HepG2 (cell line): ENCODE measurements at regions not wholly inside any gene's neighbourhood (a gene's known extent, or its start where the extent isn't known, plus 50 kb on each side); places are given as distances from the start of the nearest gene placed in this dataset.

Experiments used
- ATAC-seq: fragments of 200-7000 bp; cut with Tn5 transposase; 3 replicates; pipeline ENCODE4 v1.9.1; 2020; ENCODE audit warnings: mild to moderate bottlenecking, moderate library complexity
- BruUV-seq: library from RNA; stranded (reverse); fragments of 400-500 nt; replicated peaks from 2 replicates; lab custom pipeline; 2021; lab: Mats Ljungman, UMichigan
- CTCF ChIA-PET: fragments of 300-600 bp; formaldehyde crosslinking; extraction: SDS; loops from one replicate; lab custom pipeline; 2021; ENCODE audit warnings: low total read pairs, inconsistent platforms, low intra/inter-chr PET ratio; lab: Yijun Ruan, JAX
- POLR2A ChIA-PET: fragments of 350-600 bp; sonication (Branson Sonifier 250); formaldehyde crosslinking; loops from one replicate; lab custom pipeline; 2020; ENCODE audit warnings: antibody characterized with exemption, inconsistent platforms; lab: Yijun Ruan, JAX
- DNase-seq: peaks from one replicate; pipeline ENCODE4 v3.0.0-alpha.2; 2015; ENCODE audit warnings: low spot score
- FAIRE-seq: peaks from 3 replicates; lab custom pipeline; 2011; peaks lifted over from hg19 to GRCh38; lab: Jason Lieb, UNC
- H2AFZ ChIP-seq: one replicate; pipeline ENCODE4 v1.6.1; 2011; ENCODE audit warnings: low read length, inconsistent platforms
- H3K27ac ChIP-seq: fragments of 300-600 bp; 3 replicates; pipeline ENCODE4 v1.8.0; 2011; ENCODE audit warnings: mixed run types, mild to moderate bottlenecking, mixed read lengths, low read length, inconsistent platforms; ENCODE audit not compliant: insufficient read depth; ENCODE audit errors: extremely low read length
- H3K27me3 ChIP-seq, 2 experiments: fragments of 200-600 bp in 1 of 2; 2 replicates in 1 of 2; 3 replicates in 1 of 2; pipeline versions ENCODE4 v1.6.0 to v1.8.0; 2011; ENCODE audit warnings: low read length in 2 of 2, mild to moderate bottlenecking in 2 of 2, moderate library complexity in 2 of 2, inconsistent platforms in 1 of 2; ENCODE audit not compliant: insufficient read depth in 2 of 2, control insufficient read depth in 1 of 2
- H3K36me3 ChIP-seq, 2 experiments: fragments of 200-600 bp in 1 of 2; replicated peaks in 1 of 2; 2 replicates in 1 of 2; 3 replicates in 1 of 2; pipeline versions ENCODE4 v1.5.1 to v1.8.0; 2011; ENCODE audit warnings: low read length in 2 of 2, inconsistent platforms in 1 of 2; ENCODE audit not compliant: insufficient read depth in 2 of 2, control insufficient read depth in 1 of 2
- H3K4me1 ChIP-seq: 2 replicates; pipeline ENCODE4 v1.5.1; 2012; ENCODE audit warnings: low read length, inconsistent platforms; ENCODE audit not compliant: insufficient read depth
- H3K4me2 ChIP-seq: 2 replicates; pipeline ENCODE4 v1.6.0; 2011; ENCODE audit warnings: low read depth, low read length, inconsistent platforms
- H3K4me3 ChIP-seq, 3 experiments: fragments of 200-600 bp in 1 of 3; sonication (generic), shearing (Covaris generic) in 1 of 3; replicated peaks in 1 of 3; 2 replicates each; pipeline ENCODE4 v1.5.1; 2011 to 2016; ENCODE audit warnings: low read length in 3 of 3, inconsistent platforms in 2 of 3, low read depth in 2 of 3, mild to moderate bottlenecking in 2 of 3, control low read depth in 1 of 3, mixed read lengths in 1 of 3; ENCODE audit not compliant: insufficient read depth in 1 of 3
- H3K79me2 ChIP-seq: one replicate; pipeline ENCODE4 v1.6.1; 2011; ENCODE audit warnings: low read length, inconsistent platforms; ENCODE audit not compliant: insufficient read depth
- H3K9ac ChIP-seq: 2 replicates; pipeline ENCODE4 v1.6.0; 2011; ENCODE audit warnings: mild to moderate bottlenecking, low read depth, low read length, inconsistent platforms; ENCODE audit not compliant: insufficient read depth
- H3K9me3 ChIP-seq: 2 replicates; pipeline ENCODE4 v1.5.1; 2012; ENCODE audit warnings: mild to moderate bottlenecking, low read length
- H4K20me1 ChIP-seq: 2 replicates; pipeline ENCODE4 v1.6.0; 2011; ENCODE audit warnings: inconsistent platforms, mild to moderate bottlenecking, low read length, moderate library complexity; ENCODE audit not compliant: insufficient read depth
- FOXM1 ChIP-seq: sonication (generic); formaldehyde crosslinking; IDR thresholded peaks from 2 replicates; pipeline ENCODE4 v1.5.0; 2020; ENCODE audit warnings: missing genetic modification reagents
- HNF4A ChIP-seq: sonication (generic); formaldehyde crosslinking; IDR thresholded peaks from 2 replicates; pipeline ENCODE4 v1.4.0; 2020; ENCODE audit warnings: missing genetic modification reagents
- MLLT10 ChIP-seq: sonication (generic); formaldehyde crosslinking; IDR thresholded peaks from 2 replicates; pipeline ENCODE4 v1.4.0; 2020; ENCODE audit warnings: missing genetic modification reagents
- MXD4 ChIP-seq: IDR thresholded peaks from 2 replicates; pipeline ENCODE4 v1.6.1; 2016; ENCODE audit warnings: mild to moderate bottlenecking, missing biosample characterization, missing genetic modification reagents
- SMAD1 ChIP-seq: sonication (generic); formaldehyde crosslinking; IDR thresholded peaks from 2 replicates; pipeline ENCODE4 v1.4.0; 2020; ENCODE audit warnings: missing genetic modification reagents, low read depth, mild to moderate bottlenecking, borderline replicate concordance
- SMARCC2 ChIP-seq: fragments of 450-650 bp; IDR thresholded peaks from 2 replicates; pipeline ENCODE4 v1.6.1; 2017; ENCODE audit warnings: antibody characterized with exemption, mild to moderate bottlenecking
- TAF1 ChIP-seq: sonication (generic); formaldehyde crosslinking; IDR thresholded peaks from 2 replicates; pipeline ENCODE4 v1.4.0; 2020; ENCODE audit warnings: missing genetic modification reagents
- ZNF121 ChIP-seq: sonication (generic); formaldehyde crosslinking; IDR thresholded peaks from 2 replicates; pipeline ENCODE4 v1.5.0; 2020; ENCODE audit warnings: mild to moderate bottlenecking, missing genetic modification reagents
- ZNF547 ChIP-seq: sonication (generic); formaldehyde crosslinking; IDR thresholded peaks from 2 replicates; pipeline ENCODE4 v1.5.1; 2020; ENCODE audit warnings: mild to moderate bottlenecking, missing genetic modification reagents
- WGBS: methylation state at CpG from one replicate; pipeline ENCODE4 v1.1.6; 2017; ENCODE audit warnings: low lambda C conversion rate; 5-methylcytosine and 5-hydroxymethylcytosine counted together
- in situ Hi-C: cut with HindIII; loops from 2 replicates; pipeline ENCODE4 v1.10.0; 2017; ENCODE audit warnings: low pct_unique_long_range_greater_than_20kb; ENCODE audit not compliant: extremely low pct_ligation_motif_present
- intact Hi-C: fragments of 100-400 bp; cut with micrococcal nuclease; formaldehyde crosslinking; loops from one replicate; pipeline ENCODE4 v1.10.0; 2022; ENCODE audit not compliant: unreplicated experiment
- TF ChIP-seq, protein P1 (sequence below): sonication (generic); formaldehyde crosslinking; IDR thresholded peaks from 2 replicates; pipeline ENCODE4 v1.8.1; 2023; ENCODE audit warnings: mild to moderate bottlenecking, missing genetic modification reagents

DNA sequence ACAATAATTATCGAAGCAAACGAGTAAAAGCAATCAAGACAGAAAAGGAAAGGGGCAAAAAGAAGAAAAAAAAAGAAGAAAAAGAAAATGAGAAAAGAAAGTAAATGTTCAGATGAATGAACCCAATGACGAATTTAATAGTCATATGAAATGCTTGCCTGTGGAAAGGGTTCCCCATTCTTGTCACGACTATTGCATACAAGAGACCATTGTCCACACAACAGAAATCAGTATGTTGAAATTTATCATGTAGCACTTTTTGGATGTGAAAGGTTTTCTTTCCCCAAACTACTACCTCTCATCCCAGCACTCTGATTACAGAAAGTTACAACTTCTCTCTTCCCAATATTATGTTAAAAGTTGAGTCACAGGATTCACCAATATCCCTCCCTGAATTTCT lies 162.4 kb downstream of the ZDHHC21 start:
- H2AFZ ChIP-seq, result no peak overlapping the region
- H3K4me1 ChIP-seq, result peaks cover 27% of the 10 kb centered on the region
- BruUV-seq, result no TSS peak
- in situ Hi-C loops, result no loop called here
- H3K27me3 ChIP-seq, result 0 out of 5 replicates have a peak, but pooled peaks cover 0 to 5% of the 10 kb centered on the region in 2 experiments
- TF ChIP-seq MXD4 (CRISPR knock-in tag) (no peak), ZNF121 (no peak), FOXM1 (CRISPR knock-in tag) (no peak), HNF4A (CRISPR knock-in tag) (no peak), SMAD1 (no peak), SMARCC2 (no peak), TAF1 (CRISPR knock-in tag) (no peak), ZNF547 (CRISPR knock-in tag) (no peak)
- TF ChIP-seq, protein P1, sequence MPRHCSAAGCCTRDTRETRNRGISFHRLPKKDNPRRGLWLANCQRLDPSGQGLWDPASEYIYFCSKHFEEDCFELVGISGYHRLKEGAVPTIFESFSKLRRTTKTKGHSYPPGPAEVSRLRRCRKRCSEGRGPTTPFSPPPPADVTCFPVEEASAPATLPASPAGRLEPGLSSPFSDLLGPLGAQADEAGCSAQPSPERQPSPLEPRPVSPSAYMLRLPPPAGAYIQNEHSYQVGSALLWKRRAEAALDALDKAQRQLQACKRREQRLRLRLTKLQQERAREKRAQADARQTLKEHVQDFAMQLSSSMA (CRISPR knock-in tag), result no peak
- no peak overlapping the region for H3K4me3 ChIP-seq
- ChIA-PET CTCF (no interaction called here), POLR2A (no interaction called here)
- no peaks in the 10 kb centered on the region for H3K36me3 ChIP-seq
- H4K20me1 ChIP-seq, result no peaks in the 10 kb centered on the region; the same call in 1 of the 2 replicates
- H3K9me3 ChIP-seq, result no peaks in the 10 kb centered on the region
- H3K9ac ChIP-seq, result no peak overlapping the region
- H3K4me2 ChIP-seq, result no peak overlapping the region
- 18% methylated on average over 4 of the region's 4 CpGs for WGBS
- FAIRE-seq (no peak), DNase-seq (no peak), ATAC-seq (no peak)
- no peak overlapping the region for H3K27ac ChIP-seq
- H3K79me2 ChIP-seq, result no peaks in the 10 kb centered on the region
- intact Hi-C loops, result no loop called here

DNA sequence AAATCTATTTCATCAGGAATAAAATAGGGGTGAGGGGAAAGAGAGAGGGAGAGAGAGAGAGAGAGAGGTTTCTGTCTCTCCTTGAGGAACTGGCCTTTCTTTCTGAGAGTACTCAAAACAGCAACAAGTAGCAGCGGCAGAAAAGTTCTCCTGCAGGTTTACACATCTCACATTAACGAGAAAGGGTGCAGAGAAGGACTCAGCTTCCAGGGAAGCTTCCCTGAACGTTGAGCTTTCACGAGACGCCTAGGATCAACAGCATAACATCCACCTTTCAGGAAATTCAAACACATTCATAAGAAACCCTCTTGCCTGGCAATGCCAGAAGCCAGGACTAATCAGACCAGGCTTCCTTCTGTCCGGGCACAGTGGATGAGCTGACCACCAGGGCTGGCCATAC lies 162.9 kb downstream of the ZDHHC21 start:
- Histone ChIP-seq H3K4me1 (peaks cover 27% of the 10 kb centered on the region), H3K4me2 (no peak overlapping the region), H3K27ac (no peak overlapping the region), H4K20me1 (no peaks in the 10 kb centered on the region; the same call in 1 of the 2 replicates), H3K36me3 (no peaks in the 10 kb centered on the region), H3K9ac (no peak overlapping the region), H3K27me3 (0 out of 5 replicates have a peak, but pooled peaks cover 0 to 5% of the 10 kb centered on the region in 2 experiments), H2AFZ (no peak overlapping the region), H3K9me3 (no peaks in the 10 kb centered on the region), H3K4me3 (no peak overlapping the region), H3K79me2 (no peaks in the 10 kb centered on the region)
- ChIA-PET CTCF (no interaction called here), POLR2A (no interaction called here)
- no peak for DNase-seq
- ATAC-seq, result no peak
- BruUV-seq, result no TSS peak
- intact Hi-C loops (no loop called here), in situ Hi-C loops (no loop called here)
- no peak for FAIRE-seq
- TF ChIP-seq MLLT10 (CRISPR knock-in tag), result no peak
- 5% methylated on average over 3 of the region's 6 CpGs for WGBS
